Smooth muscle cell (in vitro differentiated cells): ENCODE measurements at regions not wholly inside any gene's neighbourhood (a gene's known extent, or its start where the extent isn't known, plus 50 kb on each side); places are given as distances from the start of the nearest gene placed in this dataset.

Source experiments
- DNase-seq: peaks from one replicate; lab custom pipeline; 2025; ENCODE audit not compliant: unreplicated experiment; lab: John Stamatoyannopoulos, UW
- H2AFZ ChIP-seq: fragments of 200-600 bp; sonication (generic); 2 replicates; pipeline ENCODE4 v1.6.0; 2016; ENCODE audit warnings: antibody characterized with exemption, low read depth, mild to moderate bottlenecking
- H3F3A ChIP-seq: fragments of 200-600 bp; sonication (generic); 2 replicates; pipeline ENCODE4 v1.6.0; 2017; ENCODE audit warnings: antibody characterized with exemption, low read depth
- H3K27ac ChIP-seq: fragments of 200-600 bp; sonication (generic); 2 replicates; pipeline ENCODE4 v1.5.1; 2016; ENCODE audit warnings: low read depth, mild to moderate bottlenecking
- H3K27me3 ChIP-seq: fragments of 200-600 bp; sonication (generic); 2 replicates; pipeline ENCODE4 v1.6.1; 2016; ENCODE audit warnings: low read depth, mild to moderate bottlenecking
- H3K36me3 ChIP-seq: fragments of 200-600 bp; sonication (generic); 2 replicates; pipeline ENCODE4 v1.5.1; 2016; ENCODE audit warnings: low read depth
- H3K4me1 ChIP-seq: fragments of 200-600 bp; sonication (generic); 2 replicates; pipeline ENCODE4 v1.5.1; 2016; ENCODE audit warnings: low read depth
- H3K4me2 ChIP-seq: fragments of 200-600 bp; sonication (generic); 2 replicates; pipeline ENCODE4 v1.6.0; 2016; ENCODE audit warnings: mild to moderate bottlenecking
- H3K4me3 ChIP-seq: fragments of 200-600 bp; sonication (generic); 2 replicates; pipeline ENCODE4 v1.5.1; 2016; ENCODE audit warnings: mild to moderate bottlenecking
- H3K79me2 ChIP-seq: fragments of 200-600 bp; sonication (generic); 2 replicates; pipeline ENCODE4 v1.6.0; 2016; ENCODE audit warnings: low read depth, mild to moderate bottlenecking
- H3K9ac ChIP-seq: fragments of 200-600 bp; sonication (generic); 2 replicates; pipeline ENCODE4 v1.6.0; 2016; ENCODE audit warnings: low read depth
- H3K9me3 ChIP-seq: fragments of 200-600 bp; sonication (generic); replicated peaks from 2 replicates; pipeline ENCODE4 v1.5.1; 2016; ENCODE audit warnings: low read depth
- H4K20me1 ChIP-seq: fragments of 200-600 bp; sonication (generic); 2 replicates; pipeline ENCODE4 v1.6.0; 2016; ENCODE audit warnings: low read depth
- WGBS: methylation state at CpG from one replicate; pipeline ENCODE4 v1.1.7; 2016; ENCODE audit warnings: low lambda C conversion rate; 5-methylcytosine and 5-hydroxymethylcytosine counted together
- TF ChIP-seq, protein P1 (sequence below): fragments of 200-600 bp; sonication (generic); IDR thresholded peaks from 2 replicates; pipeline ENCODE4 v1.5.1; 2017; ENCODE audit warnings: borderline replicate concordance, mild to moderate bottlenecking, antibody characterized with exemption; ENCODE audit not compliant: insufficient read depth, poor library complexity, severe bottlenecking

DNA sequence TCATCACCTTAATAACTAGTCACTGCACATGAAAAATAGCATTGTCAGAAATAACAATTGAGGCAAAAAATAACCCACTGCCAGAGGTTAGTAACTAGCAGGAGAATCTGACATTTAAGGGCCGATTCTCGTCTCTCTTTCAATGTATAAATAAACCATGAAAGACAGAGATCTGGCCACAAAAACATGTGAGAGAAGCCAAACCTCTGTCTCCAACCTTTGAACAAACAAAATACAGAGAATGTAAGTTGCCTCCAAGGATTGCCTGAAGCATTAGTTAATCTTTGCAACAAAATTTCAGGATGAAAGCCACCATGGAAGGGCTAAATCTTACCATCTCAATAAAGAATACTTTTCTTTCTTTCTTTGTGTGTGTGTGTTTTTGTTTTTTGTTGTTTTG lies 257.4 kb upstream of the TMTC1 start:
- Histone ChIP-seq H3K36me3 (no peaks in the 10 kb centered on the region), H3K27ac (no peak overlapping the region), H3K4me2 (no peak overlapping the region), H3K27me3 (no peaks in the 10 kb centered on the region), H3K4me3 (no peak overlapping the region), H3K9ac (no peak overlapping the region), H3K4me1 (no peaks in the 10 kb centered on the region), H3K9me3 (no peaks in the 10 kb centered on the region), H3K79me2 (no peaks in the 10 kb centered on the region), H4K20me1 (no peaks in the 10 kb centered on the region), H2AFZ (no peak overlapping the region), H3F3A (no peaks in the 10 kb centered on the region)
- DNase-seq, result no peak
- 63% methylated on average over 2 of the region's 2 CpGs for WGBS
- TF ChIP-seq, protein P1, sequence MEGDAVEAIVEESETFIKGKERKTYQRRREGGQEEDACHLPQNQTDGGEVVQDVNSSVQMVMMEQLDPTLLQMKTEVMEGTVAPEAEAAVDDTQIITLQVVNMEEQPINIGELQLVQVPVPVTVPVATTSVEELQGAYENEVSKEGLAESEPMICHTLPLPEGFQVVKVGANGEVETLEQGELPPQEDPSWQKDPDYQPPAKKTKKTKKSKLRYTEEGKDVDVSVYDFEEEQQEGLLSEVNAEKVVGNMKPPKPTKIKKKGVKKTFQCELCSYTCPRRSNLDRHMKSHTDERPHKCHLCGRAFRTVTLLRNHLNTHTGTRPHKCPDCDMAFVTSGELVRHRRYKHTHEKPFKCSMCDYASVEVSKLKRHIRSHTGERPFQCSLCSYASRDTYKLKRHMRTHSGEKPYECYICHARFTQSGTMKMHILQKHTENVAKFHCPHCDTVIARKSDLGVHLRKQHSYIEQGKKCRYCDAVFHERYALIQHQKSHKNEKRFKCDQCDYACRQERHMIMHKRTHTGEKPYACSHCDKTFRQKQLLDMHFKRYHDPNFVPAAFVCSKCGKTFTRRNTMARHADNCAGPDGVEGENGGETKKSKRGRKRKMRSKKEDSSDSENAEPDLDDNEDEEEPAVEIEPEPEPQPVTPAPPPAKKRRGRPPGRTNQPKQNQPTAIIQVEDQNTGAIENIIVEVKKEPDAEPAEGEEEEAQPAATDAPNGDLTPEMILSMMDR, result no peak

DNA sequence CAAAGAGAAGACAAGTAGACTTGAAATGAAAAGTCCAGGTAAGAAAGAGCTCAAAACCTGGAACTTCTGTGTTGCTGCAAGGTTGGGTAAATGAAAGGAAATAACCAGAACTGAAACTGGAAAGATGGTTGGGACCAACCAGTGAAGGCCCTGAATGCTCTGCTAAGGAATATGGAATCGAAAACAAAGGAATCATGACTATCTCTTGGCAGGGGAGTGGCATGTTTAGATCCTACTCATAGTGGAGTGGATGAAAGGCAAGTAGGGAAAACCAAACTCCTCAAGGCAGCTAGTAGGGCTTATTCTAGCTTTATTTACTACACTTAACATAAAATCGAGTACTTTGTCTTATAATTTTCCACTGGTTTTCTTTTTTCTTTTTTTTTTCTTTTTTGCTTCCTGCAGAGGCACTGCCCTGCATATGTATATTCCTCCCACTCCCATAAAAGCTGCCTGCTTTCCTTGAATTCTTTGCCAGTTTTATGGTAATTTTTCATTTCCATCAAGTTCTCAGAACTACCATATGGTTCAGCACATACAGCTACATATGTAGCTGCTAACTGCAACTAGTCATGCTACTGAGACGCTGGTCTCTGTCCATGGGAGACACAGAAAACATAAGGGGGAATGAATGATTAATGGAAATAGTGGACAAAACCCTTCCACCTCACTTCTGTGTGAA lies 247.1 kb upstream of the TMTC1 start:
- no peak overlapping the region for H3K9ac ChIP-seq

DNA sequence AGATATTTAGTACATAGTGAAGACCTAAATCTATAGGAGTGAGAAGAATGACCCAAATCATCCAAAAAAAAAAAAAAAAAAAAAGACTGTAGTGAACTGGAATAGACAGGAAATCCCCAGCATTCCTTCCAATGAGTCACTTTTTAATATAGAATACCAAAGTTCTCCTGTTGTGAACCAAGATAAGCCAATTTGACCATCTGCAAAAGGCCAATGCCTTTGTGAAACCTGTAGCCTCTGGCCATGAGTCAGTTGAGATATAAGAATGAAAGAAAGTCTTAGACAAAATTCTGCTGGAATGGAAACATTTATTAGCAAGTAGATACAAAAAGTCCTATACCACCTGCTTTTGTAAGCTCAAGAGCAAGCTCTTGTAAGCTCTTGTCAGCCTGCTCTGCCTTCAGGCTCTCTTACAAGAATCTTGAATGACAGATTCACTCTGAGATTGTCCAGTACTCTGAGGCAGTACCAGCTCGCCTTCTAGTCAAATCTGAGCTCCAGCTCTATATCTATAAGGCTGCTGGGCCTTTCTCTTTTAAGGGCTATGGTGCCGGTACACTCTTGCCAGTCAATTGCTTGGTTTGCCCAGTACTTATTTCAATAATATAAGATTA lies 243.0 kb upstream of the TMTC1 start:
- Histone ChIP-seq H3K4me1 (peaks cover 4% of the 10 kb centered on the region), H3K9me3 (no peaks in the 10 kb centered on the region), H3K36me3 (no peaks in the 10 kb centered on the region), H2AFZ (no peak overlapping the region), H3K4me3 (no peak overlapping the region), H3K4me2 (peak overlapping the region; percentile 56), H4K20me1 (no peaks in the 10 kb centered on the region), H3K27ac (peak overlapping the region; percentile 77), H3F3A (peaks cover 10% of the 10 kb centered on the region), H3K9ac (no peak overlapping the region), H3K27me3 (no peaks in the 10 kb centered on the region), H3K79me2 (no peaks in the 10 kb centered on the region)
- WGBS, result 37% methylated on average over 2 of the region's 2 CpGs
- no peak for DNase-seq
- TF ChIP-seq, protein P1, result no peak

More for the DNA sequence above, 247.1 kb upstream of the TMTC1 start:
- Histone ChIP-seq H3K9me3 (no peaks in the 10 kb centered on the region), H3F3A (peaks cover 10% of the 10 kb centered on the region), H2AFZ (no peak overlapping the region), H3K4me2 (no peak overlapping the region), H4K20me1 (no peaks in the 10 kb centered on the region), H3K79me2 (no peaks in the 10 kb centered on the region), H3K27me3 (no peaks in the 10 kb centered on the region), H3K36me3 (no peaks in the 10 kb centered on the region), H3K27ac (no peak overlapping the region), H3K4me1 (peaks cover 4% of the 10 kb centered on the region), H3K4me3 (no peak overlapping the region)
- TF ChIP-seq, protein P1, result no peak
- 85% methylated on average over 3 of the region's 3 CpGs for WGBS
- no peak for DNase-seq

DNA sequence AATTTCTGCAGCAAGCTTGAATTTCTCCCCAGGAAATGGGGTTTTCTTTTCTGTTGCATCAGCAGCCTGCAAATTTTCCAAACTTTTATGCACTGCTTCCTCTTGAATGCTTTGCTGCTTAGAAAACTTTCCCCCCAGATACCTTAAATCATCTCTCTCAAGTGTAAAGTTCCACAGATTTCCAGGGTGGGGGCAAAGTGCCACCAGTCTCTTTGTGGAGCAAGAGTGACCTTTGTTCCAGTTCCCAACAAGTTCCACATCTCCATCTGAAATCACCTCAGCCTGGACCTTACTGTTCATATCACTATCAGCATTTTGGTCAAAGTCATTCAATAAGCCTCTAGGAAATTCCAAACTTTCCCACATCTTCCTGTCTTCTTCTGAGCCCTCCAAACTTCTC lies 241.6 kb upstream of the TMTC1 start:
- no peaks in the 10 kb centered on the region for H3K9me3 ChIP-seq
- H3K9ac ChIP-seq, result no peak overlapping the region
- H3K27me3 ChIP-seq, result no peaks in the 10 kb centered on the region
- TF ChIP-seq, protein P1, result no peak
- no peak overlapping the region for H3K4me3 ChIP-seq
- no peaks in the 10 kb centered on the region for H3K79me2 ChIP-seq
- no peaks in the 10 kb centered on the region for H4K20me1 ChIP-seq
- peak overlapping the region; percentile 12 for H3K4me2 ChIP-seq
- peaks cover 4% of the 10 kb centered on the region for H3K4me1 ChIP-seq
- no peaks in the 10 kb centered on the region for H3K36me3 ChIP-seq
- no peak for DNase-seq
- H2AFZ ChIP-seq, result no peak overlapping the region
- H3F3A ChIP-seq, result peaks cover 10% of the 10 kb centered on the region
- H3K27ac ChIP-seq, result peak overlapping the region; percentile 77
